ENCODE measurements at regions not wholly inside any gene's neighbourhood (a gene's known extent, or its start where the extent isn't known, plus 50 kb on each side); places are given as distances from the start of the nearest gene placed in this dataset.

- Histone ChIP-seq H3K27ac (no peak overlapping the region), H3K4me3 (no peak overlapping the region), H3K27me3 (replicated peaks in 1 of 7) (no peaks in the 10 kb centered on the region), H3K36me3 (no peaks in the 10 kb centered on the region), H3K9me3 (peaks cover 0 to 42% (median 4%) of the 10 kb centered on the region in 8 donors), H3K4me1 (no peaks in the 10 kb centered on the region)
- intact Hi-C loops (cut with DNase I; ENCODE audit: low total_unique reads): no loop called here
- TF ChIP-seq CTCF (IDR thresholded peaks at IDR 0.05 in 8 of 11, conservative IDR thresholded peaks at IDR 0.05 in 3 of 11) (no peak), POLR2A (IDR thresholded peaks at IDR 0.05) (no peak), POLR2AphosphoS5 (IDR thresholded peaks at IDR 0.05) (no peak)
- DNase-seq: no peak
- 85 to 94% (median 87%) methylated on average over 8 of the region's 8 CpGs for WGBS, 5 donors
Measured at GRCh38 chr5:26229848-26230247, 808.5 kb downstream of the CDH9 start.

GRCh38 chr5:26227245-26227644, 811.1 kb downstream of the CDH9 start:
- TF ChIP-seq CTCF (IDR thresholded peaks at IDR 0.05 in 8 of 11, conservative IDR thresholded peaks at IDR 0.05 in 3 of 11) (no peak), POLR2A (IDR thresholded peaks at IDR 0.05) (no peak), POLR2AphosphoS5 (IDR thresholded peaks at IDR 0.05) (no peak)
- Histone ChIP-seq H3K27me3 (replicated peaks in 1 of 7) (no peaks in the 10 kb centered on the region), H3K27ac (no peak overlapping the region), H3K4me3 (no peak overlapping the region), H3K9me3 (peaks cover 0 to 28% (median 0%) of the 10 kb centered on the region in 8 donors), H3K36me3 (no peaks in the 10 kb centered on the region), H3K4me1 (no peaks in the 10 kb centered on the region)
- 60 to 86% (median 83%) methylated on average over 6 of the region's 6 CpGs for WGBS, 5 donors
- no peak for DNase-seq
- intact Hi-C loops (cut with DNase I; ENCODE audit: low total_unique reads): no loop called here

GRCh38 chr5:26205121-26205520, 833.3 kb downstream of the CDH9 start:
- no peak for DNase-seq
- Histone ChIP-seq H3K9me3 (peaks cover 0 to 17% (median 4%) of the 10 kb centered on the region in 8 donors), H3K27ac (no peak overlapping the region), H3K27me3 (replicated peaks in 1 of 7) (no peaks in the 10 kb centered on the region), H3K36me3 (no peaks in the 10 kb centered on the region), H3K4me3 (no peak overlapping the region), H3K4me1 (no peaks in the 10 kb centered on the region)
- no peak for TF ChIP-seq CTCF (IDR thresholded peaks at IDR 0.05 in 8 of 11, conservative IDR thresholded peaks at IDR 0.05 in 3 of 11)
- no peak for TF ChIP-seq POLR2AphosphoS5 (IDR thresholded peaks at IDR 0.05)
- TF ChIP-seq POLR2A (IDR thresholded peaks at IDR 0.05): no peak
- WGBS, 5 donors: 86 to 93% (median 90%) methylated on average over 2 of the region's 2 CpGs
- intact Hi-C loops (cut with DNase I; ENCODE audit: low total_unique reads): no loop called here

- DNase-seq: no peak
- Histone ChIP-seq H3K27me3 (replicated peaks in 1 of 7) (no peaks in the 10 kb centered on the region), H3K36me3 (no peaks in the 10 kb centered on the region), H3K4me1 (no peaks in the 10 kb centered on the region), H3K4me3 (no peak overlapping the region), H3K9me3 (peaks cover 0 to 5% (median 0%) of the 10 kb centered on the region in 8 donors), H3K27ac (no peak overlapping the region)
- 67 to 81% (median 72%) methylated on average over 5 of the region's 5 CpGs for WGBS, 5 donors
- TF ChIP-seq POLR2AphosphoS5 (IDR thresholded peaks at IDR 0.05) (no peak), POLR2A (IDR thresholded peaks at IDR 0.05) (no peak), CTCF (IDR thresholded peaks at IDR 0.05 in 8 of 11, conservative IDR thresholded peaks at IDR 0.05 in 3 of 11) (no peak)
- intact Hi-C loops (cut with DNase I; ENCODE audit: low total_unique reads): no loop called here
Measured at GRCh38 chr5:26193626-26194025, 844.8 kb downstream of the CDH9 start.

All from spleen (tissue), 11 donors.